OCI-LY1 (cell line): ENCODE measurements at regions not wholly inside any gene's neighbourhood (a gene's known extent, or its start where the extent isn't known, plus 50 kb on each side); places are given as distances from the start of the nearest gene placed in this dataset.

Experiments used
- CTCF ChIP-seq: fragments of 200-600 bp; sonication (generic), shearing (Covaris generic); IDR thresholded peaks from 2 replicates; pipeline ENCODE4 v1.5.1; 2017; ENCODE audit warnings: mild to moderate bottlenecking, antibody characterized with exemption, low read length, moderate library complexity, mixed read lengths
- EZH2 ChIP-seq: fragments of 200-600 bp; sonication (generic), shearing (Covaris generic); IDR thresholded peaks from 2 replicates; pipeline ENCODE4 v1.8.0; 2017; ENCODE audit warnings: borderline replicate concordance, mixed run types, mild to moderate bottlenecking, antibody characterized with exemption, low read length, moderate library complexity, mixed read lengths

- TF ChIP-seq CTCF, result no peak
- TF ChIP-seq EZH2, result no peak
Observed at GRCh38 chr2:193837111-193837738, 1642.5 kb upstream of the TMEFF2 start.
